H1 (cell line): ENCODE measurements at regions not wholly inside any gene's neighbourhood (a gene's known extent, or its start where the extent isn't known, plus 50 kb on each side); places are given as distances from the start of the nearest gene placed in this dataset.

ENCODE experiments used
- CHD1 ChIP-seq: IDR thresholded peaks from 2 replicates; pipeline ENCODE4 v1.6.1; 2012; ENCODE audit warnings: low read depth, low read length, improper control_type of control experiment
- CREB1 ChIP-seq: IDR thresholded peaks from 2 replicates; pipeline ENCODE4 v1.6.1; 2012; ENCODE audit warnings: inconsistent platforms
- CTCF ChIP-seq, 3 experiments: IDR thresholded peaks; 1 replicate in 2 of 3; 2 replicates in 1 of 3; pipeline versions ENCODE4 v1.5.1 to v1.6.1; 2011; ENCODE audit warnings: low read length in 3 of 3, mild to moderate bottlenecking in 3 of 3, inconsistent platforms in 2 of 3, low read depth in 1 of 3, moderate library complexity in 1 of 3; ENCODE audit not compliant: insufficient read depth in 1 of 3; ENCODE audit errors: control extremely low read depth in 1 of 3
- EP300 ChIP-seq, 2 experiments: IDR thresholded peaks; 1 replicate in 1 of 2; 2 replicates in 1 of 2; pipeline ENCODE4 v1.6.1; 2011 to 2012; ENCODE audit warnings: low read depth in 2 of 2, low read length in 2 of 2, mild to moderate bottlenecking in 2 of 2, borderline replicate concordance in 1 of 2, inconsistent platforms in 1 of 2, moderate library complexity in 1 of 2
- MAFK ChIP-seq: IDR thresholded peaks from 2 replicates; pipeline ENCODE4 v1.6.1; 2012; ENCODE audit warnings: low read depth, mild to moderate bottlenecking, improper control_type of control experiment, low read length
- POLR2AphosphoS5 ChIP-seq: IDR thresholded peaks from 2 replicates; pipeline ENCODE4 v1.6.1; 2011; ENCODE audit warnings: low read depth, low read length
- TAF1 ChIP-seq: IDR thresholded peaks from 2 replicates; pipeline ENCODE4 v1.6.1; 2011; ENCODE audit warnings: mild to moderate bottlenecking, low read depth, low read length
- TBP ChIP-seq: IDR thresholded peaks from 2 replicates; pipeline ENCODE4 v1.6.1; 2011; ENCODE audit warnings: low read depth, low read length, improper control_type of control experiment

GRCh38 chrX:12013211-12013618, 125.1 kb upstream of the FRMPD4 start:
- TF ChIP-seq CREB1 (no peak), TAF1 (no peak), CTCF (IDR thresholded peaks at IDR 0.05; ENCODE audit: control extremely low read depth in 1 of 3, insufficient read depth in 1 of 3, low read depth in 1 of 3, low read length in 3 of 3) (no peak), POLR2AphosphoS5 (no peak), TBP (no peak), EP300 (IDR thresholded peaks at IDR 0.05; ENCODE audit: borderline replicate concordance in 1 of 2, low read depth in 2 of 2, low read length in 2 of 2) (no peak), MAFK (no peak), CHD1 (no peak)
